ENCODE measurements at regions not wholly inside any gene's neighbourhood (a gene's known extent, or its start where the extent isn't known, plus 50 kb on each side); places are given as distances from the start of the nearest gene placed in this dataset.
"Not testable (repeated sequence)": the region's sequence is repeated elsewhere in the genome, so short reads cannot be mapped to it uniquely, and the experiment has no call there.

- Histone ChIP-seq H3K27ac (no peak overlapping the region), H3K4me3 (no peak overlapping the region), H3K9me3 (no peaks in the 10 kb centered on the region), H3K4me1 (no peaks in the 10 kb centered on the region), H3K27me3 (no peaks in the 10 kb centered on the region), H3K36me3 (no peaks in the 10 kb centered on the region)
- no peak for ATAC-seq
- intact Hi-C loops (cut with DNase I), result no loop called here
- no peak for TF ChIP-seq CTCF (IDR thresholded peaks at IDR 0.05)
- no peak for DNase-seq
These were observed 65.2 kb upstream of the GPR6 start for GRCh38 chr6:109912952-109913351.

GRCh38 chr6:109915748-109916147 lies 62.4 kb upstream of the GPR6 start:
- ATAC-seq; H3K9me3 ChIP-seq; DNase-seq; H3K4me3 ChIP-seq; H3K4me1 ChIP-seq; H3K36me3 ChIP-seq; intact Hi-C loops (cut with DNase I); H3K27ac ChIP-seq; H3K27me3 ChIP-seq: not testable (repeated sequence)

- Histone ChIP-seq H3K36me3 (no peaks in the 10 kb centered on the region), H3K27me3 (no peaks in the 10 kb centered on the region), H3K4me3 (no peak overlapping the region), H3K9me3 (no peaks in the 10 kb centered on the region), H3K4me1 (no peaks in the 10 kb centered on the region), H3K27ac (no peak overlapping the region)
- intact Hi-C loops (cut with DNase I), result no loop called here
- DNase-seq (no peak), ATAC-seq (no peak)
- no peak for TF ChIP-seq CTCF (IDR thresholded peaks at IDR 0.05)
These were observed 61.4 kb upstream of the GPR6 start for GRCh38 chr6:109916759-109917158.

GRCh38 chr6:109918227-109918626 lies 59.9 kb upstream of the GPR6 start:
- H3K36me3 ChIP-seq, result no peaks in the 10 kb centered on the region
- no peaks in the 10 kb centered on the region for H3K9me3 ChIP-seq
- no peak overlapping the region for H3K27ac ChIP-seq
- intact Hi-C loops (cut with DNase I), result no loop called here
- no peak overlapping the region for H3K4me3 ChIP-seq
- no peaks in the 10 kb centered on the region for H3K27me3 ChIP-seq
- DNase-seq (no peak), ATAC-seq (no peak)
- TF ChIP-seq CTCF (IDR thresholded peaks at IDR 0.05), result no peak
- no peaks in the 10 kb centered on the region for H3K4me1 ChIP-seq

GRCh38 chr6:109920911-109921310 lies 57.2 kb upstream of the GPR6 start:
- no peak for DNase-seq
- no peak for ATAC-seq
- Histone ChIP-seq H3K9me3 (no peaks in the 10 kb centered on the region), H3K4me3 (no peak overlapping the region), H3K27me3 (no peaks in the 10 kb centered on the region), H3K27ac (no peak overlapping the region), H3K4me1 (no peaks in the 10 kb centered on the region), H3K36me3 (no peaks in the 10 kb centered on the region)
- intact Hi-C loops (cut with DNase I), result no loop called here
- TF ChIP-seq CTCF (IDR thresholded peaks at IDR 0.05), result no peak

GRCh38 chr6:109922851-109923250 lies 55.3 kb upstream of the GPR6 start:
- Histone ChIP-seq H3K27ac (no peak overlapping the region), H3K4me1 (no peaks in the 10 kb centered on the region), H3K9me3 (no peaks in the 10 kb centered on the region), H3K27me3 (no peaks in the 10 kb centered on the region), H3K36me3 (no peaks in the 10 kb centered on the region), H3K4me3 (no peak overlapping the region)
- intact Hi-C loops (cut with DNase I), result no loop called here
- no peak for TF ChIP-seq CTCF (IDR thresholded peaks at IDR 0.05)
- no peak for DNase-seq
- ATAC-seq, result no peak

Data from upper lobe of right lung (tissue), 1 donor.